ENCODE measurements at regions not wholly inside any gene's neighbourhood (a gene's known extent, or its start where the extent isn't known, plus 50 kb on each side); places are given as distances from the start of the nearest gene placed in this dataset.

GRCh38 chr3:72418244-72418643 lies 430.0 kb downstream of the SHQ1 start:
- Histone ChIP-seq H3K9me3 (peaks cover 0 to 11% (median 0%) of the 10 kb centered on the region in 3 donors), H3K4me1 (peaks cover 0 to 21% (median 0%) of the 10 kb centered on the region in 3 donors), H3K4me3 (no peak overlapping the region), H3K27ac (no peak overlapping the region), H3K36me3 (no peaks in the 10 kb centered on the region), H3K27me3 (no peaks in the 10 kb centered on the region)
- ATAC-seq, result no peak
- TF ChIP-seq EP300 (IDR thresholded peaks at IDR 0.05), result no peak
- no peak for TF ChIP-seq POLR2AphosphoS5 (IDR thresholded peaks at IDR 0.05)
- no peak for TF ChIP-seq CTCF (IDR thresholded peaks at IDR 0.05)
- TF ChIP-seq POLR2A (IDR thresholded peaks at IDR 0.05), result no peak

DNA sequence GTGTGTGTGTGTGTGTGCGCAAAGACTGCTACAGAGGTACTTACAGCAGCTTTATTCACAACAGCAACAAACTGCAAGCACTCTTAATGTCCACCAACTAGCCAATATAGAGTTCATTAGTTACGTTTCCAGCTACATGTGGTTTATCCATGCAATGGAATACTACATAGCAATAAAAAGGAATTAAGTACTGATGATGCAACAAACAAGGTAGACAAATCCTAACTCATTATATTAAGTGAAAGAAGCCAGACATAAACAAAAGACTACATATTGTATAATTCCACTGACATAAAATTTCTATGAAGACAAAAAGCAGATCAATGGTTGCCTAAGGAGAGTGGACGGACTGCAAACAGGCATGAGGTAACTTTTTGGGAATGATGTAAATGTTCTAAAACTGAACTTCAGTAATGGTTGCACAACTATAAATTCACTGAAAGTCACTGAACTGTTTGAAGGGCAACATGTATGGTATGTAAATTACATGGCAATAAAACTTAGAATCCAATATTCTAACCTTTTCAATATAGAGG lies 433.7 kb downstream of the SHQ1 start:
- Histone ChIP-seq H3K4me3 (no peak overlapping the region), H3K27ac (no peak overlapping the region), H3K27me3 (no peaks in the 10 kb centered on the region), H3K4me1 (peaks cover 6 to 50% (median 9%) of the 10 kb centered on the region in 3 donors), H3K9me3 (no peaks in the 10 kb centered on the region), H3K36me3 (no peaks in the 10 kb centered on the region)
- TF ChIP-seq POLR2A (IDR thresholded peaks at IDR 0.05), result no peak
- no peak for TF ChIP-seq POLR2AphosphoS5 (IDR thresholded peaks at IDR 0.05)
- TF ChIP-seq EP300 (IDR thresholded peaks at IDR 0.05), result no peak
- no peak for TF ChIP-seq CTCF (IDR thresholded peaks at IDR 0.05)
- WGBS, 2 donors (ENCODE audit: low coverage in 1 of 2), result 64 to 78% methylated on average over 1 to 3 of the region's 3 CpGs
- no peak for ATAC-seq

- Histone ChIP-seq H3K27me3 (no peaks in the 10 kb centered on the region), H3K36me3 (no peaks in the 10 kb centered on the region), H3K4me1 (peaks cover 8 to 52% (median 9%) of the 10 kb centered on the region in 3 donors), H3K27ac (peak overlapping the region in 1 of 4 donors; percentile 34), H3K9me3 (no peaks in the 10 kb centered on the region), H3K4me3 (no peak overlapping the region)
- TF ChIP-seq CTCF (IDR thresholded peaks at IDR 0.05) (no peak), POLR2A (IDR thresholded peaks at IDR 0.05) (no peak), POLR2AphosphoS5 (IDR thresholded peaks at IDR 0.05) (no peak), EP300 (IDR thresholded peaks at IDR 0.05) (no peak)
- no peak for ATAC-seq
- 46 to 82% methylated on average over 2 to 4 of the region's 4 CpGs for WGBS, 2 donors (ENCODE audit: low coverage in 1 of 2)
Measured at GRCh38 chr3:72413228-72413627, 435.0 kb downstream of the SHQ1 start.

- TF ChIP-seq CTCF (IDR thresholded peaks at IDR 0.05) (no peak), EP300 (IDR thresholded peaks at IDR 0.05) (no peak), POLR2A (IDR thresholded peaks at IDR 0.05) (no peak), POLR2AphosphoS5 (IDR thresholded peaks at IDR 0.05) (no peak)
- Histone ChIP-seq H3K27me3 (no peaks in the 10 kb centered on the region), H3K27ac (peak overlapping the region in 1 of 4 donors; percentile 34), H3K36me3 (no peaks in the 10 kb centered on the region), H3K4me1 (peaks cover 10 to 54% (median 11%) of the 10 kb centered on the region in 3 donors), H3K9me3 (no peaks in the 10 kb centered on the region), H3K4me3 (no peak overlapping the region)
- 86 to 95% methylated on average over 2 to 5 of the region's 5 CpGs for WGBS, 2 donors (ENCODE audit: low coverage in 1 of 2)
- ATAC-seq, result no peak
Measured at GRCh38 chr3:72412340-72412956, 435.8 kb downstream of the SHQ1 start.

GRCh38 chr3:72411843-72412242 lies 436.4 kb downstream of the SHQ1 start:
- 33 to 44% methylated on average over 1 of the region's 1 CpG for WGBS, 2 donors (ENCODE audit: low coverage in 1 of 2)
- ATAC-seq, result no peak
- Histone ChIP-seq H3K4me1 (peaks cover 12 to 60% (median 16%) of the 10 kb centered on the region in 3 donors), H3K9me3 (no peaks in the 10 kb centered on the region), H3K36me3 (no peaks in the 10 kb centered on the region), H3K4me3 (no peak overlapping the region), H3K27ac (no peak overlapping the region), H3K27me3 (no peaks in the 10 kb centered on the region)
- TF ChIP-seq EP300 (IDR thresholded peaks at IDR 0.05) (no peak), POLR2AphosphoS5 (IDR thresholded peaks at IDR 0.05) (no peak), POLR2A (IDR thresholded peaks at IDR 0.05) (no peak), CTCF (IDR thresholded peaks at IDR 0.05) (no peak)

All from gastroesophageal sphincter (tissue), 4 donors.